ENCODE measurements at regions not wholly inside any gene's neighbourhood (a gene's known extent, or its start where the extent isn't known, plus 50 kb on each side); places are given as distances from the start of the nearest gene placed in this dataset.

DNA sequence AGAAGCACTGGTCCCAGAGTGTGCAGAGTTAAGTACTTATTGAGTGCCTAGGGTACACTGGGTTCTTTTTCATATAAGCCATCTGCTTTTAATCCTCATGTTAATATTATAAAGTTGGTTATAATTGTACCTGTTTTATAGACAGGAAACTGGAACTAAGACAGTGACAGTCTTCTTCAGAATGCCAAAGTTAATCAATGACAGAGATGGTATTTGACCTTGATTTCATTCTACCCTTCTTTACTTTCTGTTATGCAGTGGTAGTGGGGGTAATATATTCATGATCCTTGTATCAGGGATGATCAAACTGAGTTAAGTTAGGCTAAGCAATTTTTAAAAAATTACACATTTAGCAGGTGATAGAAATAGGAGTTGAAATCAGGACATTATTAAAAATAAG, 108.6 kb upstream of the GOT2 start:
- Histone ChIP-seq H3K27ac (no peak overlapping the region), H3K9me3 (peaks cover 0 to 9% (median 0%) of the 10 kb centered on the region in 8 donors), H3K36me3 (no peaks in the 10 kb centered on the region), H3K4me1 (no peaks in the 10 kb centered on the region), H3K4me3 (no peak overlapping the region), H3K27me3 (replicated peaks in 1 of 7) (no peaks in the 10 kb centered on the region)
- intact Hi-C loops (cut with DNase I; ENCODE audit: low total_unique reads), result no loop called here
- no peak for TF ChIP-seq POLR2AphosphoS5 (IDR thresholded peaks at IDR 0.05)
- DNase-seq, result no peak

- Histone ChIP-seq H3K9me3 (peaks cover 0 to 9% (median 0%) of the 10 kb centered on the region in 8 donors), H3K27ac (no peak overlapping the region), H3K27me3 (replicated peaks in 1 of 7) (no peaks in the 10 kb centered on the region), H3K4me1 (no peaks in the 10 kb centered on the region), H3K36me3 (no peaks in the 10 kb centered on the region), H3K4me3 (no peak overlapping the region)
- 82 to 100% (median 94%) methylated on average over 1 of the region's 1 CpG for WGBS, 5 donors
- no peak for DNase-seq
- TF ChIP-seq POLR2AphosphoS5 (IDR thresholded peaks at IDR 0.05) (no peak), POLR2A (IDR thresholded peaks at IDR 0.05) (no peak)
- TF ChIP-seq, protein P1, sequence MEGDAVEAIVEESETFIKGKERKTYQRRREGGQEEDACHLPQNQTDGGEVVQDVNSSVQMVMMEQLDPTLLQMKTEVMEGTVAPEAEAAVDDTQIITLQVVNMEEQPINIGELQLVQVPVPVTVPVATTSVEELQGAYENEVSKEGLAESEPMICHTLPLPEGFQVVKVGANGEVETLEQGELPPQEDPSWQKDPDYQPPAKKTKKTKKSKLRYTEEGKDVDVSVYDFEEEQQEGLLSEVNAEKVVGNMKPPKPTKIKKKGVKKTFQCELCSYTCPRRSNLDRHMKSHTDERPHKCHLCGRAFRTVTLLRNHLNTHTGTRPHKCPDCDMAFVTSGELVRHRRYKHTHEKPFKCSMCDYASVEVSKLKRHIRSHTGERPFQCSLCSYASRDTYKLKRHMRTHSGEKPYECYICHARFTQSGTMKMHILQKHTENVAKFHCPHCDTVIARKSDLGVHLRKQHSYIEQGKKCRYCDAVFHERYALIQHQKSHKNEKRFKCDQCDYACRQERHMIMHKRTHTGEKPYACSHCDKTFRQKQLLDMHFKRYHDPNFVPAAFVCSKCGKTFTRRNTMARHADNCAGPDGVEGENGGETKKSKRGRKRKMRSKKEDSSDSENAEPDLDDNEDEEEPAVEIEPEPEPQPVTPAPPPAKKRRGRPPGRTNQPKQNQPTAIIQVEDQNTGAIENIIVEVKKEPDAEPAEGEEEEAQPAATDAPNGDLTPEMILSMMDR (IDR thresholded peaks at IDR 0.05 in 8 of 11, conservative IDR thresholded peaks at IDR 0.05 in 3 of 11), result no peak
- intact Hi-C loops (cut with DNase I; ENCODE audit: low total_unique reads), result no loop called here
These were observed 108.0 kb upstream of the GOT2 start for GRCh38 chr16:58842156-58842555.

DNA sequence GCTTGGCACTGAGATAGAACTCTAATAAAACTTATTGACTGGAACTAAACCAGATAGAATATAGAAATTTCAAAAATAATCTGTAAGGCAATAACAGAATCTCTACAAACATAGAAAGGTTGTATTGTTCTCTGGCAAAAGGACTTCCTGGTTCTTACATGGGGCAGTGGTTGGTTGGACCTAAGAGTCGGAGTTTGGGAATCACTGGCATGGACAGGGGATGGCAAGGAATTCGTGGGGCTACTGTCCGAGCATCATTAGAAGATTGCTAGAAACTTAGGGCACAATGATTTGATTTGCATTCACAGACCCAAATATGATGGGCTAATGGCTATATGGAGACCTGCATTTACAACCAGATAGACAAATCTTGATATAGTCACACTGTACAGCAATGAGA, 103.8 kb upstream of the GOT2 start:
- Histone ChIP-seq H3K4me1 (no peaks in the 10 kb centered on the region), H3K9me3 (no peaks in the 10 kb centered on the region), H3K27ac (no peak overlapping the region), H3K27me3 (replicated peaks in 1 of 7) (no peaks in the 10 kb centered on the region), H3K4me3 (no peak overlapping the region), H3K36me3 (no peaks in the 10 kb centered on the region)
- no peak for TF ChIP-seq POLR2AphosphoS5 (IDR thresholded peaks at IDR 0.05)
- TF ChIP-seq, protein P1 (IDR thresholded peaks at IDR 0.05 in 8 of 11, conservative IDR thresholded peaks at IDR 0.05 in 3 of 11), result no peak
- no peak for TF ChIP-seq POLR2A (IDR thresholded peaks at IDR 0.05)
- DNase-seq, result no peak
- intact Hi-C loops (cut with DNase I; ENCODE audit: low total_unique reads), result no loop called here
- WGBS, 5 donors, result 82 to 94% (median 85%) methylated on average over 3 of the region's 3 CpGs

DNA sequence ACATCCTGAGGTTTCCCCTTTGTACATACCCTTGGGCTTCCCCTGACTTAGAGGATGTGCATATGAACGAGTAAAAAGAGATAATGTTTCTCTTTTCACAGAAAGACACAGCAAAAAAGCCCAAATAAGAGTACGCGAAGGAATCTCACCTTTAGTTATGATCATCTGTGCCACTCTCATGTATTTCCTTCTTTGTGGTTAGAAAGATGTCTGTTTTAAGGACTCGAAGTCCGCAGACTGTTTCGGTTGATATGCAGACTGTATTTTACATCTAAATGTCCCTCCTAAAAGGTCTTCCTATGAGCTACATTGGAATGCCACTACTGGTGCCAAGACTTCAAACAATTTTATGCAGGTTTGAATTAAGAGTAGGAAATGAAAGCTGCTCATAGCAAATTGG, 102.3 kb upstream of the GOT2 start:
- no peak for DNase-seq
- Histone ChIP-seq H3K27me3 (replicated peaks in 1 of 7) (no peaks in the 10 kb centered on the region), H3K27ac (no peak overlapping the region), H3K9me3 (no peaks in the 10 kb centered on the region), H3K36me3 (no peaks in the 10 kb centered on the region), H3K4me3 (no peak overlapping the region), H3K4me1 (no peaks in the 10 kb centered on the region)
- TF ChIP-seq POLR2AphosphoS5 (IDR thresholded peaks at IDR 0.05) (no peak), POLR2A (IDR thresholded peaks at IDR 0.05) (no peak)
- TF ChIP-seq, protein P1 (IDR thresholded peaks at IDR 0.05 in 8 of 11, conservative IDR thresholded peaks at IDR 0.05 in 3 of 11), result no peak
- 47 to 68% (median 63%) methylated on average over 6 of the region's 6 CpGs for WGBS, 5 donors
- intact Hi-C loops (cut with DNase I; ENCODE audit: low total_unique reads), result no loop called here

- H3K4me1 ChIP-seq, result no peaks in the 10 kb centered on the region
- 48 to 68% (median 64%) methylated on average over 2 of the region's 2 CpGs for WGBS, 5 donors
- H3K36me3 ChIP-seq, result no peaks in the 10 kb centered on the region
- no peaks in the 10 kb centered on the region for H3K27me3 ChIP-seq (replicated peaks in 1 of 7)
- intact Hi-C loops (cut with DNase I; ENCODE audit: low total_unique reads), result no loop called here
- H3K27ac ChIP-seq, result peak overlapping the region in 2 of 8 donors; percentile 18 to 40
- DNase-seq, result no peak
- TF ChIP-seq POLR2AphosphoS5 (IDR thresholded peaks at IDR 0.05) (no peak), POLR2A (IDR thresholded peaks at IDR 0.05) (no peak)
- TF ChIP-seq, protein P1 (IDR thresholded peaks at IDR 0.05 in 8 of 11, conservative IDR thresholded peaks at IDR 0.05 in 3 of 11), result no peak
- no peak overlapping the region for H3K4me3 ChIP-seq
- H3K9me3 ChIP-seq, result no peaks in the 10 kb centered on the region
These were observed 98.3 kb upstream of the GOT2 start for GRCh38 chr16:58832386-58832895.
